Osteoblast (primary cell): ENCODE measurements at regions not wholly inside any gene's neighbourhood (a gene's known extent, or its start where the extent isn't known, plus 50 kb on each side); places are given as distances from the start of the nearest gene placed in this dataset.

Experiments used
- DNase-seq: peaks from one replicate; pipeline ENCODE4 v3.0.0; 2011; ENCODE audit warnings: low spot score, mixed read lengths; ENCODE audit not compliant: insufficient read length; ENCODE audit errors: missing footprints
- H2AFZ ChIP-seq: 2 replicates; pipeline ENCODE4 v1.6.0; 2011; ENCODE audit warnings: mild to moderate bottlenecking, low read length
- H3K27ac ChIP-seq: 2 replicates; pipeline ENCODE4 v1.5.1; 2011; ENCODE audit warnings: mild to moderate bottlenecking, low read depth, low read length, moderate library complexity
- H3K27me3 ChIP-seq: 2 replicates; pipeline ENCODE4 v1.6.0; 2012; ENCODE audit warnings: mild to moderate bottlenecking, control low read depth, inconsistent platforms, low read length, moderate library complexity; ENCODE audit not compliant: insufficient read depth
- H3K36me3 ChIP-seq: 2 replicates; pipeline ENCODE4 v1.5.1; 2011; ENCODE audit warnings: mild to moderate bottlenecking, low read length, control low read depth, moderate library complexity; ENCODE audit not compliant: insufficient read depth
- H3K4me1 ChIP-seq: 2 replicates; pipeline ENCODE4 v1.5.1; 2011; ENCODE audit warnings: mild to moderate bottlenecking, low read length, control low read depth, moderate library complexity; ENCODE audit not compliant: insufficient read depth
- H3K4me2 ChIP-seq: 2 replicates; pipeline ENCODE4 v1.6.0; 2011; ENCODE audit warnings: mild to moderate bottlenecking, low read length; ENCODE audit not compliant: insufficient read depth
- H3K4me3 ChIP-seq: fragments of 200-600 bp; sonication (generic); 3 replicates; pipeline ENCODE4 v1.5.1; 2012; ENCODE audit warnings: mild to moderate bottlenecking, low read length, inconsistent platforms; ENCODE audit not compliant: insufficient read depth
- H3K79me2 ChIP-seq: 2 replicates; pipeline ENCODE4 v1.6.0; 2012; ENCODE audit warnings: mild to moderate bottlenecking, low read length, control low read depth, inconsistent platforms; ENCODE audit not compliant: insufficient read depth
- H3K9me3 ChIP-seq: 2 replicates; pipeline ENCODE4 v1.5.1; 2011; ENCODE audit warnings: low read depth, low read length, control low read depth
- H4K20me1 ChIP-seq: 2 replicates; pipeline ENCODE4 v1.6.0; 2012; ENCODE audit warnings: mild to moderate bottlenecking, low read length, control low read depth; ENCODE audit not compliant: insufficient read depth
- CTCF ChIP-seq: IDR thresholded peaks from 2 replicates; pipeline ENCODE4 v1.5.1; 2011; ENCODE audit warnings: mild to moderate bottlenecking, low read depth, low read length, moderate library complexity; ENCODE audit errors: extremely low read depth

GRCh38 chr4:175290401-175290800, 372.2 kb downstream of the ADAM29 start:
- no peak for TF ChIP-seq CTCF
- Histone ChIP-seq H3K27ac (no peak overlapping the region), H3K36me3 (no peaks in the 10 kb centered on the region), H4K20me1 (no peaks in the 10 kb centered on the region), H2AFZ (no peak overlapping the region), H3K4me3 (no peak overlapping the region), H3K4me1 (peaks cover 5% of the 10 kb centered on the region), H3K79me2 (no peaks in the 10 kb centered on the region), H3K9me3 (peaks cover 4% of the 10 kb centered on the region), H3K4me2 (no peak overlapping the region), H3K27me3 (no peaks in the 10 kb centered on the region)
- no peak for DNase-seq

GRCh38 chr4:175297965-175298565, 379.9 kb downstream of the ADAM29 start:
- no peaks in the 10 kb centered on the region for H3K27me3 ChIP-seq
- no peak for TF ChIP-seq CTCF
- H3K9me3 ChIP-seq, result no peaks in the 10 kb centered on the region
- H3K79me2 ChIP-seq, result no peaks in the 10 kb centered on the region
- peak overlapping the region; percentile 54 for H3K27ac ChIP-seq
- H3K4me3 ChIP-seq, result no peak overlapping the region
- peak overlapping the region; percentile 34 for H3K4me2 ChIP-seq
- no peaks in the 10 kb centered on the region for H4K20me1 ChIP-seq
- no peaks in the 10 kb centered on the region for H3K36me3 ChIP-seq
- DNase-seq, result no peak
- H3K4me1 ChIP-seq, result peaks cover 7% of the 10 kb centered on the region
- peak overlapping the region; percentile 73 for H2AFZ ChIP-seq

- DNase-seq, result no peak
- Histone ChIP-seq H3K27me3 (no peaks in the 10 kb centered on the region), H4K20me1 (no peaks in the 10 kb centered on the region), H3K27ac (no peak overlapping the region), H2AFZ (no peak overlapping the region), H3K36me3 (no peaks in the 10 kb centered on the region), H3K79me2 (no peaks in the 10 kb centered on the region), H3K4me2 (no peak overlapping the region), H3K9me3 (no peaks in the 10 kb centered on the region), H3K4me1 (peaks cover 17% of the 10 kb centered on the region), H3K4me3 (no peak overlapping the region)
- TF ChIP-seq CTCF, result no peak
Measured at GRCh38 chr4:175306436-175306835, 388.3 kb downstream of the ADAM29 start.

- no peaks in the 10 kb centered on the region for H3K27me3 ChIP-seq
- H3K9me3 ChIP-seq, result no peaks in the 10 kb centered on the region
- no peak overlapping the region for H3K4me3 ChIP-seq
- H3K27ac ChIP-seq, result no peak overlapping the region
- H4K20me1 ChIP-seq, result no peaks in the 10 kb centered on the region
- no peaks in the 10 kb centered on the region for H3K36me3 ChIP-seq
- peak; percentile 15 for DNase-seq
- no peak overlapping the region for H3K4me2 ChIP-seq
- H3K79me2 ChIP-seq, result no peaks in the 10 kb centered on the region
- TF ChIP-seq CTCF, result no peak
- peaks cover 17% of the 10 kb centered on the region for H3K4me1 ChIP-seq
- no peak overlapping the region for H2AFZ ChIP-seq
Measured at GRCh38 chr4:175307326-175307725, 389.2 kb downstream of the ADAM29 start.
